NCI-H146 treated with DMSO at 0.1 percent for 48 hours (cell line): ENCODE measurements at regions not wholly inside any gene's neighbourhood (a gene's known extent, or its start where the extent isn't known, plus 50 kb on each side); places are given as distances from the start of the nearest gene placed in this dataset.

Experiments used
- DNase-seq: peaks from one replicate; lab custom pipeline; 2025; ENCODE audit not compliant: unreplicated experiment; lab: John Stamatoyannopoulos, UW

GRCh38 chr12:127339065-127339464 is 927.9 kb upstream of the TMEM132C start:
- no peak for DNase-seq

GRCh38 chr12:127340381-127340780 is 926.6 kb upstream of the TMEM132C start:
- no peak for DNase-seq

- no peak for DNase-seq
These were observed 924.1 kb upstream of the TMEM132C start for GRCh38 chr12:127342861-127343260.

GRCh38 chr12:127343940-127344339 is 923.0 kb upstream of the TMEM132C start:
- DNase-seq: no peak

- DNase-seq: no peak
These were observed 915.4 kb upstream of the TMEM132C start for GRCh38 chr12:127351481-127352010.

- no peak for DNase-seq
These were observed 911.7 kb upstream of the TMEM132C start for GRCh38 chr12:127355061-127355841.

- no peak for DNase-seq
These were observed 908.1 kb upstream of the TMEM132C start for GRCh38 chr12:127358888-127359287.

- no peak for DNase-seq
These were observed 906.4 kb upstream of the TMEM132C start for GRCh38 chr12:127360580-127360979.

- no peak for DNase-seq
These were observed 904.8 kb upstream of the TMEM132C start for GRCh38 chr12:127362121-127362520.

GRCh38 chr12:127363392-127363791 is 903.6 kb upstream of the TMEM132C start:
- DNase-seq: no peak

GRCh38 chr12:127373559-127373958 is 893.4 kb upstream of the TMEM132C start:
- DNase-seq: no peak

GRCh38 chr12:127374447-127374846 is 892.5 kb upstream of the TMEM132C start:
- no peak for DNase-seq

GRCh38 chr12:127381043-127381668 is 885.8 kb upstream of the TMEM132C start:
- DNase-seq: no peak

GRCh38 chr12:127381681-127382080 is 885.3 kb upstream of the TMEM132C start:
- no peak for DNase-seq

GRCh38 chr12:127383281-127383680 is 883.7 kb upstream of the TMEM132C start:
- no peak for DNase-seq

- no peak for DNase-seq
These were observed 880.2 kb upstream of the TMEM132C start for GRCh38 chr12:127386723-127387122.

GRCh38 chr12:127388985-127389384 is 878.0 kb upstream of the TMEM132C start:
- no peak for DNase-seq

- no peak for DNase-seq
These were observed 877.0 kb upstream of the TMEM132C start for GRCh38 chr12:127389923-127390322.

- no peak for DNase-seq
These were observed 873.5 kb upstream of the TMEM132C start for GRCh38 chr12:127393465-127393864.

- DNase-seq: no peak
These were observed 873.1 kb upstream of the TMEM132C start for GRCh38 chr12:127393896-127394295.

- DNase-seq: no peak
These were observed 870.2 kb upstream of the TMEM132C start for GRCh38 chr12:127396734-127397133.

- DNase-seq: no peak
These were observed 868.8 kb upstream of the TMEM132C start for GRCh38 chr12:127398016-127398710.
